Central memory CD8-positive, alpha-beta T cell (primary cell): ENCODE measurements at regions not wholly inside any gene's neighbourhood (a gene's known extent, or its start where the extent isn't known, plus 50 kb on each side); places are given as distances from the start of the nearest gene placed in this dataset.

ENCODE experiments used
- ATAC-seq: fragments of 150-1000 bp; cut with Tn5 transposase; replicated peaks from 2 replicates; pipeline ENCODE4 v1.10.0; 2022; ENCODE audit warnings: mild to moderate bottlenecking, moderate FRiP score, moderate number of reproducible peaks; ENCODE audit not compliant: poor library complexity, severe bottlenecking; ENCODE audit errors: extremely low read depth
- DNase-seq, 2 donors: peaks; one replicate each; pipeline ENCODE4 v3.0.0; 2021; ENCODE audit warnings: low spot score in 2 of 2
- H3K27ac Mint-ChIP-seq: one replicate; pipeline ENCODE4 v1.8.0; 2022; ENCODE audit warnings: low read depth, mild to moderate bottlenecking, moderate library complexity, mixed read lengths
- H3K27me3 Mint-ChIP-seq: one replicate; pipeline ENCODE4 v1.8.0; 2022; ENCODE audit warnings: mixed read lengths
- H3K36me3 Mint-ChIP-seq: one replicate; pipeline ENCODE4 v1.8.0; 2022; ENCODE audit warnings: mild to moderate bottlenecking, moderate library complexity, mixed read lengths; ENCODE audit not compliant: insufficient read depth
- H3K4me1 Mint-ChIP-seq: one replicate; pipeline ENCODE4 v1.8.0; 2022; ENCODE audit warnings: mixed read lengths
- H3K4me3 Mint-ChIP-seq: one replicate; pipeline ENCODE4 v1.8.0; 2022; ENCODE audit warnings: mild to moderate bottlenecking, moderate library complexity, mixed read lengths
- H3K9me3 Mint-ChIP-seq: one replicate; pipeline ENCODE4 v1.8.0; 2022; ENCODE audit warnings: mixed read lengths

GRCh38 chr9:82404196-82404870 is 415.8 kb downstream of the SPATA31D1 start:
- peaks cover 25% of the 10 kb centered on the region for H3K9me3 Mint-ChIP-seq
- H3K36me3 Mint-ChIP-seq, result no peaks in the 10 kb centered on the region
- H3K4me1 Mint-ChIP-seq, result no peaks in the 10 kb centered on the region
- ATAC-seq (no peak), DNase-seq (no peak)
- no peaks in the 10 kb centered on the region for H3K27me3 Mint-ChIP-seq
- no peak overlapping the region for H3K27ac Mint-ChIP-seq
- H3K4me3 Mint-ChIP-seq, result no peak overlapping the region

GRCh38 chr9:82404881-82405280 is 416.3 kb downstream of the SPATA31D1 start:
- Mint-ChIP-seq H3K9me3 (peaks cover 22% of the 10 kb centered on the region), H3K4me3 (no peak overlapping the region), H3K4me1 (no peaks in the 10 kb centered on the region), H3K36me3 (no peaks in the 10 kb centered on the region), H3K27ac (no peak overlapping the region), H3K27me3 (no peaks in the 10 kb centered on the region)
- DNase-seq, result no peak
- no peak for ATAC-seq

GRCh38 chr9:82406456-82407085 is 418.0 kb downstream of the SPATA31D1 start:
- no peaks in the 10 kb centered on the region for H3K36me3 Mint-ChIP-seq
- no peaks in the 10 kb centered on the region for H3K4me1 Mint-ChIP-seq
- DNase-seq (no peak), ATAC-seq (no peak)
- no peak overlapping the region for H3K27ac Mint-ChIP-seq
- H3K9me3 Mint-ChIP-seq, result peaks cover 22% of the 10 kb centered on the region
- no peaks in the 10 kb centered on the region for H3K27me3 Mint-ChIP-seq
- no peak overlapping the region for H3K4me3 Mint-ChIP-seq

- no peak for DNase-seq
- H3K4me1 Mint-ChIP-seq, result no peaks in the 10 kb centered on the region
- H3K36me3 Mint-ChIP-seq, result no peaks in the 10 kb centered on the region
- no peak overlapping the region for H3K27ac Mint-ChIP-seq
- H3K9me3 Mint-ChIP-seq, result peaks cover 22% of the 10 kb centered on the region
- no peak for ATAC-seq
- H3K4me3 Mint-ChIP-seq, result no peak overlapping the region
- H3K27me3 Mint-ChIP-seq, result no peaks in the 10 kb centered on the region
Measured at GRCh38 chr9:82410306-82410705, 421.7 kb downstream of the SPATA31D1 start.

GRCh38 chr9:82410866-82411265 is 422.3 kb downstream of the SPATA31D1 start:
- Mint-ChIP-seq H3K9me3 (peaks cover 19% of the 10 kb centered on the region), H3K27me3 (no peaks in the 10 kb centered on the region), H3K4me1 (no peaks in the 10 kb centered on the region), H3K36me3 (no peaks in the 10 kb centered on the region), H3K4me3 (no peak overlapping the region), H3K27ac (no peak overlapping the region)
- no peak for DNase-seq
- ATAC-seq, result no peak

GRCh38 chr9:82412586-82413305 is 424.2 kb downstream of the SPATA31D1 start:
- Mint-ChIP-seq H3K9me3 (peaks cover 20% of the 10 kb centered on the region), H3K27ac (no peak overlapping the region), H3K27me3 (no peaks in the 10 kb centered on the region), H3K4me3 (no peak overlapping the region), H3K4me1 (no peaks in the 10 kb centered on the region), H3K36me3 (no peaks in the 10 kb centered on the region)
- DNase-seq, result no peak
- no peak for ATAC-seq

GRCh38 chr9:82417501-82417900 is 428.9 kb downstream of the SPATA31D1 start:
- DNase-seq (no peak), ATAC-seq (no peak)
- Mint-ChIP-seq H3K36me3 (no peaks in the 10 kb centered on the region), H3K4me1 (no peaks in the 10 kb centered on the region), H3K27me3 (no peaks in the 10 kb centered on the region), H3K27ac (no peak overlapping the region), H3K9me3 (peaks cover 14% of the 10 kb centered on the region), H3K4me3 (no peak overlapping the region)

GRCh38 chr9:82418334-82418733 is 429.8 kb downstream of the SPATA31D1 start:
- no peak overlapping the region for H3K4me3 Mint-ChIP-seq
- no peaks in the 10 kb centered on the region for H3K4me1 Mint-ChIP-seq
- ATAC-seq (no peak), DNase-seq (no peak)
- H3K9me3 Mint-ChIP-seq, result peaks cover 14% of the 10 kb centered on the region
- no peak overlapping the region for H3K27ac Mint-ChIP-seq
- no peaks in the 10 kb centered on the region for H3K27me3 Mint-ChIP-seq
- H3K36me3 Mint-ChIP-seq, result no peaks in the 10 kb centered on the region

- Mint-ChIP-seq H3K9me3 (peaks cover 20% of the 10 kb centered on the region), H3K27me3 (no peaks in the 10 kb centered on the region), H3K27ac (no peak overlapping the region), H3K36me3 (no peaks in the 10 kb centered on the region), H3K4me3 (no peak overlapping the region), H3K4me1 (no peaks in the 10 kb centered on the region)
- ATAC-seq, result no peak
- DNase-seq, result no peak
Measured at GRCh38 chr9:82419696-82420486, 431.3 kb downstream of the SPATA31D1 start.

- H3K36me3 Mint-ChIP-seq, result no peaks in the 10 kb centered on the region
- H3K27me3 Mint-ChIP-seq, result no peaks in the 10 kb centered on the region
- no peak for DNase-seq
- no peak overlapping the region for H3K4me3 Mint-ChIP-seq
- no peak for ATAC-seq
- H3K27ac Mint-ChIP-seq, result no peak overlapping the region
- no peaks in the 10 kb centered on the region for H3K4me1 Mint-ChIP-seq
- H3K9me3 Mint-ChIP-seq, result peaks cover 12% of the 10 kb centered on the region
Measured at GRCh38 chr9:82421498-82421897, 432.9 kb downstream of the SPATA31D1 start.

- no peak overlapping the region for H3K27ac Mint-ChIP-seq
Measured at GRCh38 chr9:82423700-82424099, 435.1 kb downstream of the SPATA31D1 start.

GRCh38 chr9:82424599-82425120 is 436.1 kb downstream of the SPATA31D1 start:
- H3K4me1 Mint-ChIP-seq, result no peaks in the 10 kb centered on the region
- no peak for ATAC-seq
- peaks cover 19% of the 10 kb centered on the region for H3K9me3 Mint-ChIP-seq
- H3K27me3 Mint-ChIP-seq, result no peaks in the 10 kb centered on the region
- no peak overlapping the region for H3K27ac Mint-ChIP-seq
- no peak overlapping the region for H3K4me3 Mint-ChIP-seq
- DNase-seq, result no peak
- no peaks in the 10 kb centered on the region for H3K36me3 Mint-ChIP-seq

More at GRCh38 chr9:82423700-82424099, 435.1 kb downstream of the SPATA31D1 start:
- Mint-ChIP-seq H3K9me3 (peaks cover 19% of the 10 kb centered on the region), H3K36me3 (no peaks in the 10 kb centered on the region), H3K27me3 (no peaks in the 10 kb centered on the region), H3K4me1 (no peaks in the 10 kb centered on the region), H3K4me3 (no peak overlapping the region)
- DNase-seq (no peak), ATAC-seq (no peak)
